ENCODE measurements at regions not wholly inside any gene's neighbourhood (a gene's known extent, or its start where the extent isn't known, plus 50 kb on each side); places are given as distances from the start of the nearest gene placed in this dataset.

DNA sequence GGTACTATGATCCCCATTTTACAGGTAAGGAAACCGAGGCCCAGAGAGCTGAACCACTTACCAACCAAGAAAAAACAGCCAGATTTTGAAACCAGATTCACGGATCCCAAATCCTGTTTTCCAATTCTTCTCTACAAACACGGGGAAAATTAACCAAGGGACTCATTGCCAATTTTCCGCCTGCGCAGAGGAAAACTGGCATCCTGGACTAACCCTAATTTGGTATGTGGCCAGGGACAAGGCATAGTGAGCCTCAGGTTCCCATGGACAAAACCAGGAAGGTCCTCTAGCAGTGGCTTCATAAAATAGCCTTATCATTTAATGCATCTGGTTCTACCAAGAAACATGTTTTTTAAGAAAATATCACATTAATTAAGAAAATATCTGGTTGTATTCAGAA lies 517.3 kb downstream of the MED13L start:
- peaks cover 19 to 29% (median 27%) of the 10 kb centered on the region in 3 donors for H3K27me3 Mint-ChIP-seq
- no peak overlapping the region for H3K4me3 Mint-ChIP-seq
- ATAC-seq (ENCODE audit: low read depth in 2 of 2) (no peak), DNase-seq (no peak)
- H3K36me3 Mint-ChIP-seq: no peaks in the 10 kb centered on the region
- peaks cover 0 to 2% (median 0%) of the 10 kb centered on the region in 7 donors for H3K9me3 Mint-ChIP-seq
- H3K4me1 Mint-ChIP-seq: no peaks in the 10 kb centered on the region
- H3K27ac Mint-ChIP-seq: no peak overlapping the region

DNA sequence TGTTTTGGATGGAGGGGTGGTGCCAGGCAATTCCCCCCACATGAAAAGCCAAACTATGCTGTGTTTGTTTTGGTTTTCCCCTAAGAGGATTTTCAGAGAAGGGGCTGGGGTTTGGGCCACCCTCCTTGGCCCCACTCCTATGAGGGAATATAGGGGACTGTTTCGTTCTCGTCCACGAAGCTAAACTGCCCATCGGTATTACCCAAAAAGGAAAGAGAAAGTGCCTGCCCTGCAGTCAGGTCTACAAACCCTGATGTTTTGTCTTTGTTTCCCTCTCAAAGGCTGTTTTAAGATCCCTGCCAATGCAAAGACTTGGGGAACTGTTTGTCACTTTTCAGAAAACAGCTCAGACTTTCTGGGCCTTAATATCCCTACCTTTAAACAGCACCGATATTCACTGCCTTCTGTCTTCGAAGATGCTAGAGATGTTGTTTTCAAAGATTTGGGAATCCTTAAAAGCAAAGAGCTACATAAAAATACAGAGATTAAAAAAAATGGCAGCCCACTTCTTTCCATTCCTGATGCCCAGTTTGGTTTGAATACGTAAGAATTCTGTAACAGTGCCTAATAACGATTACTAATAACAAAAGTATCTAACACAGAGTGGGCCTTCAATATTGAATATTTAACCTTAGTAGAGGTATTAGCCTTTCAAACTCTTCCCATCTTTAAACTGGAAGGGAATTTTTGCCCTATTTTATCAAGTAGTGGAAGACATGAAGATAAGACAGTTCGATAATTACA lies 518.4 kb downstream of the MED13L start:
- Mint-ChIP-seq H3K27ac (no peak overlapping the region), H3K4me3 (no peak overlapping the region), H3K36me3 (no peaks in the 10 kb centered on the region), H3K27me3 (peaks cover 23 to 31% (median 25%) of the 10 kb centered on the region in 3 donors), H3K4me1 (no peaks in the 10 kb centered on the region), H3K9me3 (peaks cover 0 to 2% (median 0%) of the 10 kb centered on the region in 7 donors)
- ATAC-seq (ENCODE audit: low read depth in 2 of 2): no peak
- DNase-seq: no peak

DNA sequence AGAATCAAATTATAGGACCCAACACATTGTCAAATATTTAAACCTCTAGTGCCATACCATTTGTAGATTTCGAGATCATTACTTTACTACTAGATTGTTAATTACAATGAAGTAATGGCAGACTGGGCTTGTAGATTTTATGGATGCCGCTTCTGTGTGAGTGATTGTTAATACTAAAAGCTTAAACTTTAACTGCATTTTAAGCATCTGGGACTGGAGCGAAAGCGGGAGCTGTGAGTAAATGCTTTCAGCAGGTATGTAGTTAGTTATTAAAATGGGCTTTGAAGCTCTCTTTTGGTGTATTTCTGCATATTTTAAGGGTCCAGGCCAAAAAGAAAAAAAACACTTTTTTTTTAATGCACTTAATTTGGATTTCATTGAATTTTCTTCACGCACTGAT lies 519.3 kb downstream of the MED13L start:
- no peak for DNase-seq
- no peak for ATAC-seq (ENCODE audit: low read depth in 2 of 2)
- Mint-ChIP-seq H3K27me3 (peaks cover 20 to 31% (median 26%) of the 10 kb centered on the region in 3 donors), H3K4me3 (no peak overlapping the region), H3K36me3 (no peaks in the 10 kb centered on the region), H3K27ac (no peak overlapping the region), H3K9me3 (no peaks in the 10 kb centered on the region), H3K4me1 (no peaks in the 10 kb centered on the region)

DNA sequence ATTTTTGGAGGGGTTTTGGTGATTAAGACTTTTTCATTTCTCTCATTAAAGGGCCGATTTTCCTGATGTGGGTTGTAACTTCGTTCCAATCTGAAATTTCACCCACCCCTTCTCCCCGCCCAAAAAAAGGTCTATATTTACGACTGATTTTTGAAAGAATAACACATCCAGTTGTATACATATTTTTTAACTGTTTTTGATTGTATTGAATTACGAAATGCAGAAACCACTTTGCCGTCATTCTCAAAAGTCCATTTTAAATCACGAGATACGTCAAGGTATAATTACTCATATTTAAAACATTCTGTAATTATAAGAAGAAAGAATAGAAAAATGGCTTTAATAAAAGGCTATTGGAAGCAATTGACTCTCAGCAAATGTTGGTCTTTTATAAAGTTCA lies 520.7 kb downstream of the MED13L start:
- H3K4me1 Mint-ChIP-seq: no peaks in the 10 kb centered on the region
- no peak overlapping the region for H3K4me3 Mint-ChIP-seq
- H3K27me3 Mint-ChIP-seq: peaks cover 9 to 32% (median 26%) of the 10 kb centered on the region in 3 donors
- ATAC-seq (ENCODE audit: low read depth in 2 of 2) (no peak), DNase-seq (no peak)
- no peaks in the 10 kb centered on the region for H3K36me3 Mint-ChIP-seq
- H3K27ac Mint-ChIP-seq: no peak overlapping the region
- no peaks in the 10 kb centered on the region for H3K9me3 Mint-ChIP-seq

DNA sequence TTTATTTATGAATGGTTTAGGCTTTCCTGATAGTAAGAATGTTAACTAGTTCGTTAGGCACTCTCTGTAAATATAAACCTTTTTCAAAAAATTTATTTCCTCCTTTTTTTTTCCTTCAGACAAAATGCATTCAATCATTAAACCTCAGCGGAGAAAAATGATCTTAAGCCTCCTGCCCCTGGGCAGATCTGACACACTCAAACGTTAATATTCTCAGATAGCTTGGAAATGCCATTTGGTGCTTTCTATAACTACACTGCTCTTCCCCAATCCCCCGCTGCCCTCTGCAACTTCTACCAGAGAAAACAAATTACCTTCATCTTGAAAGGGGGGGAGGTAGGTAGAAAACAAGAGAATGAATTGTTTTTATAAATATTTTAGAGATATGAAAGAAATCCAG lies 521.2 kb downstream of the MED13L start:
- DNase-seq: no peak
- Mint-ChIP-seq H3K4me1 (no peaks in the 10 kb centered on the region), H3K36me3 (no peaks in the 10 kb centered on the region), H3K9me3 (no peaks in the 10 kb centered on the region), H3K27me3 (peaks cover 9 to 32% (median 23%) of the 10 kb centered on the region in 3 donors), H3K4me3 (no peak overlapping the region), H3K27ac (no peak overlapping the region)
- ATAC-seq (ENCODE audit: low read depth in 2 of 2): no peak

DNA sequence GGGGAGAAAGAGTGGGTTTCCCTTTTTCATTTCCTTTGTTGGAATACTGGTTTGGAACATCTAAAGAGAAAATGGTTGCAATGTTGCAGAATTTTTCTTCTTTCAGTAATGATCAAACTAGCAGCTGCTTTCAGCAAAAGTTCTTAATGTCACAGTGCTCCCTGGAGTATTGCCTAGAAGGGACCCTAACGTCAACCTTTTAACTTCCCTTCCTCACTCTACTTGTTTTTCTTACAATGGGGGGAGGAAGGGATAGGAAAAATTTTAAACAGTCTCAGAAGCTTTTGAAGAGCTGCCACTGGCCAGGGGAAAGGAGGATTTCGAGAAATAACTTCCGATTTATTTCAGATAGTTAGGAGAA lies 521.8 kb downstream of the MED13L start:
- Mint-ChIP-seq H3K9me3 (no peaks in the 10 kb centered on the region), H3K4me1 (no peaks in the 10 kb centered on the region), H3K27ac (no peak overlapping the region), H3K4me3 (no peak overlapping the region), H3K36me3 (no peaks in the 10 kb centered on the region), H3K27me3 (peaks cover 9 to 28% (median 20%) of the 10 kb centered on the region in 3 donors)
- no peak for DNase-seq
- ATAC-seq (ENCODE audit: low read depth in 2 of 2): no peak

DNA sequence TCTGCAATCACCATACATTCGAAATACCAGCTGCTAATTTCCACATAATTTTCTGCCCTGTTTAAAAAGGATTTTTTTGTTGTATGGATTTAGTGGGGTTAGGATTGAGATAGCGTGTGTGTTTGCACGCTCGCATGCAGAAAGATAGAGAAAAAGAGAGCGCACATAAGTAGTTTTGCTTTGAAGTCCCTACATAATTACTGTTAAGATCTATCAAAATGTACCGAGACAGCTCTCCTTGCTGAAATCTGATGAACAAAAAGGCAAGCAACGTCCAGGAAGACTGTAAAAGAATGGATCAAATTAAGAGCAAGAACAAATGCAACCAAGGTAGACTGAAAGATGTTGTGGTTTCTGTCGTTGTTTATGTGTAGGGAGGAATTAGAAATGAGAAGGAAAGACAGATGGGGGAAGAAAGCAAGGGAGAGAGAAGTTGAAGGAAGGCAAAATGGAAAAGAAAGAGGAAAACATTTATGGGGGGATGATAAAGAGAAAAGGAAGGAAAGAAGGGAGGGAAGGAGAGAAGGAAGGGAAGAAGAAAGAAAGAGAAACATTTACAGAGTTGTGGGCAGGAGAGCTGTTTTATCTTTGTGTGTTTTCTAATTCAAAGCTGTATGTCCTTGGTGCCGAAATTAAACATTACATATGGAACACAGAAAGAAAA lies 522.3 kb downstream of the MED13L start:
- H3K4me3 Mint-ChIP-seq: no peak overlapping the region
- H3K36me3 Mint-ChIP-seq: no peaks in the 10 kb centered on the region
- no peak for ATAC-seq (ENCODE audit: low read depth in 2 of 2)
- H3K9me3 Mint-ChIP-seq: no peaks in the 10 kb centered on the region
- no peak for DNase-seq
- H3K27me3 Mint-ChIP-seq: peaks cover 13 to 26% (median 21%) of the 10 kb centered on the region in 3 donors
- peak overlapping the region in 1 of 6 donors; percentile 1 for H3K27ac Mint-ChIP-seq
- H3K4me1 Mint-ChIP-seq: no peaks in the 10 kb centered on the region

DNA sequence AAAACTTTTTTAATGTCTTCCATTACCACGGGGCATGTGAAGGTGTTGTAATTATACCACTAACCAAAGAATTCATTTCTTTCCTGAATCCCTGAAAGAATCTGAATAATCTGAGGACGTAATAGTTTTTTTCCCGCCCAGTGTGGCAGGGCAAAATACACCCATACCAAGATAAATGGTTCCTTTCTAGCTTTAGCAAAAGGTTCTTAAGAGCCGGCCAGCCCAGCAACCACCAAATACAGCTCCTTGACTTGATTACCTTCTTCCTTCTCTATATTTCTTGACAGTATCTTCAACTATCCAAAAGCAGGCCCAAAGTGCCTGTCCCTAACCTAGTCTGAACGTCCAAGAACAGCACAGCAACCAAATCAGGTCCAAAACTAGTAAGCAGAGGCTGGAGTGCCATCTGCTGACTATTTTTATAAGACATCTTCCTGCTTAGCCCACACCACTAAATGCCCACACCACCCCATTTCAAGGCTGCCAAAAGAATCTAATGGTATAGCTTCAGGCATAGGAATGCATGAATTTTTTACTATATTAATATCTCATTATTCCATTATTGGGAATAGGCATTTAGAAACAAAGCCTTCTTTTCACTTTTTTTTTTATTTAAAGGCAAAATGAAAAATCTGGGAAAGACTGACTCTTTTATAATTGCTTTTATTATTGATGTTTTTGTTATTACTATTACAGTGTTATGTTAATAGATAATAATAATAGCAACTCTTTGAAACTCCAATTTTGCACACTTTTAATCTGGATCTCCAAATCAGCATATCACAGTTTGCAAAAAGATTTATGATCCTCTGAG lies 524.4 kb downstream of the MED13L start:
- Mint-ChIP-seq H3K27ac (no peak overlapping the region), H3K4me1 (no peaks in the 10 kb centered on the region), H3K36me3 (no peaks in the 10 kb centered on the region), H3K9me3 (peaks cover 0 to 2% (median 0%) of the 10 kb centered on the region in 7 donors), H3K4me3 (no peak overlapping the region), H3K27me3 (peaks cover 20 to 26% (median 21%) of the 10 kb centered on the region in 3 donors)
- no peak for DNase-seq
- no peak for ATAC-seq (ENCODE audit: low read depth in 2 of 2)

DNA sequence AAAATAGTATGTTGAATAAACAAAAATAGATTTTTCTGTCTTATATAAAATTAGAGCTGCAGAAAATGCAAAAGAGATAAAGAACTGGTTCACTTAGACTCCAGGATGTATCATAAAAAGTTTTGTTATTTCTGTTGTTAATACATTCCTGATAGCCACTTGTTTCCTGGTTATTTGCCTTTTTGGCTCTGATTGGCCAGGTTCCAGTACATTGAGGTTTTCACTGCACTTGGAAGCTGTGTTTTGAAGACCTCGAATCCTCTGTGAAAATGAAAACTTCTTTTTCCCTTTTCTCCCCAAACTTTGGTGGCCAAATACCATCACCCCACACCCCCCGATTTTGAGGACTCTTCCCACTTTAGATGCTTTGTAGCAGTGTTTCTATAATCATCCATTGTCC lies 525.3 kb downstream of the MED13L start:
- Mint-ChIP-seq H3K36me3 (no peaks in the 10 kb centered on the region), H3K9me3 (peaks cover 0 to 2% (median 0%) of the 10 kb centered on the region in 7 donors)

DNA sequence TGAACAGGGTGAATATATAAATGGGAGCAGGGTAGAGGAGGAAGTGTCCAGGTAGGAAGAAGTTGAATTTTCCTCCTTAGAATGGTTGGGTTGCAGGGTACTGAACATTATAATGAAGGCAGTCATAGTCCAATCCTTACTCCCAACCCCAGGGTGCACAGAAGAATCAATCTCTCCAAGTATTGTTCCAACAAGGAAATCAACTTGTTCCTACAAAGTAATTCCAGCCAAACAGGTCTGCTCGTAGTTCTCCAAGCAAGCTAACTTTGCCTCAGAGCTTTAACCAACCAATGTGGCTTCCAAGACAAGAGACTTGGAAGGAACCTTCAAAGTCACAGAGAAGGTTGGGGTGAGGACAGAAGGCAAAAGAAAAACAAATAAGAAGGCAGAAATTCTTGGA lies 527.2 kb downstream of the MED13L start:
- ATAC-seq (ENCODE audit: low read depth in 2 of 2) (no peak), DNase-seq (no peak)
- no peak overlapping the region for H3K4me3 Mint-ChIP-seq
- H3K9me3 Mint-ChIP-seq: peaks cover 0 to 2% (median 0%) of the 10 kb centered on the region in 7 donors
- H3K27me3 Mint-ChIP-seq: peaks cover 15 to 22% (median 16%) of the 10 kb centered on the region in 3 donors
- H3K36me3 Mint-ChIP-seq: no peaks in the 10 kb centered on the region
- no peak overlapping the region for H3K27ac Mint-ChIP-seq
- no peaks in the 10 kb centered on the region for H3K4me1 Mint-ChIP-seq

More for the DNA sequence above, 525.3 kb downstream of the MED13L start:
- Mint-ChIP-seq H3K4me3 (no peak overlapping the region), H3K4me1 (no peaks in the 10 kb centered on the region), H3K27me3 (peaks cover 20 to 21% (median 20%) of the 10 kb centered on the region in 3 donors), H3K27ac (no peak overlapping the region)
- DNase-seq (no peak), ATAC-seq (ENCODE audit: low read depth in 2 of 2) (no peak)

DNA sequence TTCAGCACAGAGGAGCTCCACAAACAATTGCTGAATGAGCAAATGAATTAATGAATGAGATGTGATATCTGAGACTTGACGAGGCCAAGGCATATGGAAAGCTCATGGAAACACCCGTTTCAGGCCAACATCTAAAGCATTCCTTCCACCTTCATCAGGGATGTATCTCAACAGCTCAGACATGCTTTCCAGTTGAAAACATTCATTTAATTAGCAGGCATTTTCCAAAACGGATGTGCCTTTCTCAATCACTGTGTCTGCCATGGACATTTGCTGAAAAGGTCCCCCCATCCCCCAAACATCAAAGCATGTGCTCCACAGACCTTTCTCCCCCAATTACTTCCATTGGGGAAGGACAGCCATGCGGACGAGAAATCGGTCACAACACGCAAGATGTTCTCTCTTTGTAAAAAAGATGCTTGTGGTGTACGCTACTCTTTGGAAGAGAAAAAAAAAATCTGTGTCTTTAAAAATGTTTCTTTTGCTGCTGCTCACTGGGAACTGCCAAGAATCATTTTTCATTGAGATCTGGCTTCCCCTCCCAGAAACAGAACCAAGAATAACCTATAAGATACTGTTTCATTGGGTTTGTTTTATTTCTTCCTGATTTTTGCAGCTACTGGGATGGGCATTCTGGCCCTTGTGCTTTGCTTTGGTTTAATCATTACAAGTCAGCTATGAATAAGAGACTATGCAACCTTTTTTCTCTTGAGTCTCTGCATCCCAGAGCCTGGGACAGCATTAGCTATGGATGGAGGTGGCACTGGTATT lies 528.2 kb downstream of the MED13L start:
- H3K27ac Mint-ChIP-seq: no peak overlapping the region
- DNase-seq (no peak), ATAC-seq (ENCODE audit: low read depth in 2 of 2) (no peak)
- H3K36me3 Mint-ChIP-seq: no peaks in the 10 kb centered on the region
- H3K27me3 Mint-ChIP-seq: peaks cover 10 to 18% (median 11%) of the 10 kb centered on the region in 3 donors
- H3K9me3 Mint-ChIP-seq: peaks cover 0 to 7% (median 0%) of the 10 kb centered on the region in 7 donors
- no peak overlapping the region for H3K4me3 Mint-ChIP-seq
- H3K4me1 Mint-ChIP-seq: no peaks in the 10 kb centered on the region

DNA sequence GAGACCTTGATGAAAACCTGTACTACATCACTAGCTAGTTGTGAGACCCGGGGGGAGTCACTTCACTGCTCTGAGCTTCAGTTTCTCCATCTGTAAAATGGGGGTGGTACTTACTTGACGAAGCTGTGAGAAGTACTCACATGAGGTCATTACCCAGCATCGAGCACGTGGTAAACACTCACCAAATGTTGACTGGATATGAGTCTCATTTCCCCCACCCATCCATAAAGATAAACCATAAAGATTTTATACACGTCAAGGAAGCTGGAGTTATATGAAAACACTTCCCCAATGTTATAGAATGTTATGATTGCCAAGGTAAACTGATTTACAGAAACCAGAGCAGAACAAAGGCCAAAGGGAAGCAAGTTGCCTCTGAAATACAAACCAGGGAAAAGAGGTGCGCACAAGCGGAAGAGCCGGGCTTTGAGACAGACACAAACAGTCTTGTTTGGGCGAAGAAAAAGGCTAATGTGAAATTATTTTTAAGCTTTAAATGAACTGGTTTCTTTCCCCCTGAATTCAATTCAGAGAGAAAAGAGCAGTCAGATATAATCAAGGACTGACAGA lies 536.8 kb downstream of the MED13L start:
- Mint-ChIP-seq H3K4me1 (no peaks in the 10 kb centered on the region), H3K9me3 (peaks cover 0 to 19% (median 2%) of the 10 kb centered on the region in 7 donors), H3K4me3 (no peak overlapping the region), H3K36me3 (no peaks in the 10 kb centered on the region), H3K27ac (peak overlapping the region in 1 of 6 donors; percentile 55), H3K27me3 (peaks cover 0 to 22% (median 0%) of the 10 kb centered on the region in 3 donors)
- DNase-seq (no peak), ATAC-seq (ENCODE audit: low read depth in 2 of 2) (no peak)

DNA sequence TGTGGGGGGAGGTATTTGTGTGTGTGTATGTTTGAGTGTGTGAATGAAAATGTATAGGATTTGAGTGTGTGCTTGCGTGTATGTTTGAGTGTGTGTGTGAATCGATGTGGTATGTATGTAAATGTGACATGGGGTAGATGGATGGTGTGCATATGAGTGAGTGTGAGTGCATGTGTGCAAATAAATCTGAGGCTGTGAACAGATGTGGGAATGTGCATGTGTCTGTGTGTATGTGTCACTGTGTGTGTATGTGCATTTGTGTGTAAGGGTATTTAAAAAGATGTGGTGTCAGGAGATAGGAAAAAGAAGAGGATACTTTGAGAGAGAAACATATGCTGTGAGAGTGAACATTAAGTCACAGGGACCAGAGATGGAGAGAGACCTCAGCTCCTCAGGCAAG lies 539.6 kb downstream of the MED13L start:
- Mint-ChIP-seq H3K4me1 (no peaks in the 10 kb centered on the region), H3K4me3 (no peak overlapping the region), H3K36me3 (no peaks in the 10 kb centered on the region), H3K27ac (no peak overlapping the region), H3K27me3 (peaks cover 0 to 5% (median 0%) of the 10 kb centered on the region in 3 donors), H3K9me3 (peaks cover 0 to 5% (median 0%) of the 10 kb centered on the region in 7 donors)
- ATAC-seq (ENCODE audit: low read depth in 2 of 2): no peak
- no peak for DNase-seq

All from naive B cell (primary cell).